22Rv1 (cell line): ENCODE measurements at regions not wholly inside any gene's neighbourhood (a gene's known extent, or its start where the extent isn't known, plus 50 kb on each side); places are given as distances from the start of the nearest gene placed in this dataset.

Source experiments
- H3K27ac ChIP-seq: fragments of 450-650 bp; 2 replicates; pipeline ENCODE4 v1.5.1; 2017
- ZFX ChIP-seq: fragments of 450-650 bp; IDR thresholded peaks from 2 replicates; pipeline ENCODE4 v1.6.1; 2017; ENCODE audit warnings: antibody characterized with exemption, borderline replicate concordance
- TF ChIP-seq, protein P1 (sequence below): fragments of 450-650 bp; IDR thresholded peaks from 2 replicates; pipeline ENCODE4 v1.5.1; 2017; ENCODE audit warnings: mild to moderate bottlenecking

GRCh38 chr1:222443566-222443965 is 104.3 kb downstream of the HHIPL2 start:
- no peak overlapping the region for H3K27ac ChIP-seq
- no peak for TF ChIP-seq ZFX
- TF ChIP-seq, protein P1, sequence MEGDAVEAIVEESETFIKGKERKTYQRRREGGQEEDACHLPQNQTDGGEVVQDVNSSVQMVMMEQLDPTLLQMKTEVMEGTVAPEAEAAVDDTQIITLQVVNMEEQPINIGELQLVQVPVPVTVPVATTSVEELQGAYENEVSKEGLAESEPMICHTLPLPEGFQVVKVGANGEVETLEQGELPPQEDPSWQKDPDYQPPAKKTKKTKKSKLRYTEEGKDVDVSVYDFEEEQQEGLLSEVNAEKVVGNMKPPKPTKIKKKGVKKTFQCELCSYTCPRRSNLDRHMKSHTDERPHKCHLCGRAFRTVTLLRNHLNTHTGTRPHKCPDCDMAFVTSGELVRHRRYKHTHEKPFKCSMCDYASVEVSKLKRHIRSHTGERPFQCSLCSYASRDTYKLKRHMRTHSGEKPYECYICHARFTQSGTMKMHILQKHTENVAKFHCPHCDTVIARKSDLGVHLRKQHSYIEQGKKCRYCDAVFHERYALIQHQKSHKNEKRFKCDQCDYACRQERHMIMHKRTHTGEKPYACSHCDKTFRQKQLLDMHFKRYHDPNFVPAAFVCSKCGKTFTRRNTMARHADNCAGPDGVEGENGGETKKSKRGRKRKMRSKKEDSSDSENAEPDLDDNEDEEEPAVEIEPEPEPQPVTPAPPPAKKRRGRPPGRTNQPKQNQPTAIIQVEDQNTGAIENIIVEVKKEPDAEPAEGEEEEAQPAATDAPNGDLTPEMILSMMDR, result no peak

- no peak overlapping the region for H3K27ac ChIP-seq
- TF ChIP-seq, protein P1, result no peak
- no peak for TF ChIP-seq ZFX
Measured at GRCh38 chr1:222441066-222441465, 106.8 kb downstream of the HHIPL2 start.

- no peak for TF ChIP-seq ZFX
- TF ChIP-seq, protein P1, result no peak
- no peak overlapping the region for H3K27ac ChIP-seq
Measured at GRCh38 chr1:222424826-222425225, 123.1 kb downstream of the HHIPL2 start.

DNA sequence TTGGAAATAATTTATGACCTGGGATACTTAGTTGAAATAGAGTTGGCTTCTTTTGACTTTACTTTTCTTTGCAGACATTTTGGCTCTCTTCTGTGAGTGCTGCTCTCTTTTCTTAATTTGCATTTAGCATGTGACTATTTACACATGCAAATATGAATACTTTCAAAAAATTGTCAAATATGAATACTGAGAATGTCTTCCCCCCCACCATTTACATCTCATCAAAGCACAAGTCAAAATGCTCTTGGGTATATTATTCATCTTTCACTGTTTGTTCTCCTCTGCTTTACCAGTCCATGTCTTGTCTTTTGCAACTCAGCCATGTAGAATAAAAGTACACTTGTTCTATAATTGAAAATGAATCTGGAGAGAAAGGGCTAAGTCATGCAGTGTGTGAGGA is 126.5 kb downstream of the HHIPL2 start:
- TF ChIP-seq, protein P1, result no peak
- no peak for TF ChIP-seq ZFX

GRCh38 chr1:222420633-222421032 is 127.3 kb downstream of the HHIPL2 start:
- TF ChIP-seq, protein P1, result no peak
- TF ChIP-seq ZFX, result no peak
- H3K27ac ChIP-seq, result no peak overlapping the region

More for the DNA sequence above, 126.5 kb downstream of the HHIPL2 start:
- H3K27ac ChIP-seq, result no peak overlapping the region

DNA sequence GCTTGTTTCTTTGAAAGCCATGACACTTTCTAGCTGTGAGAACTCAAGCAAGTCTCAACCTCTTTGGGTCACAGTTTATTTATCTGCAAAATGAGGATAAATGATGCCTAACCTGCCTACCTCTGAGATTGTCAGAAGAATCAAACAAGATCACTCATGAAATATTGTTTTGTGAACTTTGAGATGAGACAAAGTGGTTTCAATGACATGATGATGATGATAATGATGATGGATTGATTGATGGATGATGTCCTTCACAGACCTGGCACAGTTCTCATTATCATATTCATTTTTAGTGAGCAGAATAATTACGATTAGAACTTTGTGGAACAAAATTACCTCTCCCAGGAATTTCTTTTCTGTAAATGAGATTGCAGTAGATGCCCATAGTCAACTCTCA is 129.2 kb downstream of the HHIPL2 start:
- H3K27ac ChIP-seq, result no peak overlapping the region
- TF ChIP-seq, protein P1, result no peak
- no peak for TF ChIP-seq ZFX

- no peak overlapping the region for H3K27ac ChIP-seq
- no peak for TF ChIP-seq ZFX
- TF ChIP-seq, protein P1, result no peak
Measured at GRCh38 chr1:222417264-222417663, 130.6 kb downstream of the HHIPL2 start.
